ENCODE measurements at regions not wholly inside any gene's neighbourhood (a gene's known extent, or its start where the extent isn't known, plus 50 kb on each side); places are given as distances from the start of the nearest gene placed in this dataset.

GRCh38 chr12:123040106-123040505 lies 59.6 kb downstream of the ARL6IP4 start:
- no peak overlapping the region for H3K4me3 ChIP-seq (ENCODE audit: low read depth, low read length)
- FAIRE-seq, result no peak
- TF ChIP-seq CTCF (IDR thresholded peaks at IDR 0.05; ENCODE audit: insufficient read depth, low read length, severe bottlenecking), result no peak
- DNase-seq (ENCODE audit: low read depth), result no peak
- no peaks in the 10 kb centered on the region for H3K36me3 ChIP-seq (ENCODE audit: control insufficient read depth, insufficient read depth, low read length)
- no peaks in the 10 kb centered on the region for H3K27me3 ChIP-seq (ENCODE audit: control insufficient read depth, insufficient read depth, low read length)

GRCh38 chr12:123038966-123039365 lies 58.5 kb downstream of the ARL6IP4 start:
- no peak for FAIRE-seq

GRCh38 chr12:123038486-123038885 lies 58.0 kb downstream of the ARL6IP4 start:
- no peak for DNase-seq (ENCODE audit: low read depth)
- Histone ChIP-seq H3K36me3 (ENCODE audit: control insufficient read depth, insufficient read depth, low read length) (peaks cover 2% of the 10 kb centered on the region), H3K27me3 (ENCODE audit: control insufficient read depth, insufficient read depth, low read length) (no peaks in the 10 kb centered on the region), H3K4me3 (ENCODE audit: low read depth, low read length) (no peak overlapping the region)
- FAIRE-seq, result no peak
- TF ChIP-seq CTCF (IDR thresholded peaks at IDR 0.05; ENCODE audit: insufficient read depth, low read length, severe bottlenecking), result no peak

More at GRCh38 chr12:123038966-123039365, 58.5 kb downstream of the ARL6IP4 start:
- no peaks in the 10 kb centered on the region for H3K27me3 ChIP-seq (ENCODE audit: control insufficient read depth, insufficient read depth, low read length)
- no peak for DNase-seq (ENCODE audit: low read depth)
- peaks cover 2% of the 10 kb centered on the region for H3K36me3 ChIP-seq (ENCODE audit: control insufficient read depth, insufficient read depth, low read length)
- TF ChIP-seq CTCF (IDR thresholded peaks at IDR 0.05; ENCODE audit: insufficient read depth, low read length, severe bottlenecking), result no peak
- no peak overlapping the region for H3K4me3 ChIP-seq (ENCODE audit: low read depth, low read length)

GRCh38 chr12:123037791-123038190 lies 57.3 kb downstream of the ARL6IP4 start:
- no peak for TF ChIP-seq CTCF (IDR thresholded peaks at IDR 0.05; ENCODE audit: insufficient read depth, low read length, severe bottlenecking)
- FAIRE-seq (no peak), DNase-seq (ENCODE audit: low read depth) (no peak)
- Histone ChIP-seq H3K4me3 (ENCODE audit: low read depth, low read length) (no peak overlapping the region), H3K36me3 (ENCODE audit: control insufficient read depth, insufficient read depth, low read length) (peaks cover 4% of the 10 kb centered on the region), H3K27me3 (ENCODE audit: control insufficient read depth, insufficient read depth, low read length) (no peaks in the 10 kb centered on the region)

- Histone ChIP-seq H3K36me3 (ENCODE audit: control insufficient read depth, insufficient read depth, low read length) (peaks cover 6% of the 10 kb centered on the region), H3K4me3 (ENCODE audit: low read depth, low read length) (no peak overlapping the region), H3K27me3 (ENCODE audit: control insufficient read depth, insufficient read depth, low read length) (no peaks in the 10 kb centered on the region)
- FAIRE-seq (no peak), DNase-seq (ENCODE audit: low read depth) (no peak)
- TF ChIP-seq CTCF (IDR thresholded peaks at IDR 0.05; ENCODE audit: insufficient read depth, low read length, severe bottlenecking), result no peak
These were observed 56.2 kb downstream of the ARL6IP4 start for GRCh38 chr12:123036466-123037285.

- no peak for DNase-seq (ENCODE audit: low read depth)
- FAIRE-seq, result no peak
- TF ChIP-seq CTCF (IDR thresholded peaks at IDR 0.05; ENCODE audit: insufficient read depth, low read length, severe bottlenecking), result no peak
These were observed 55.4 kb downstream of the ARL6IP4 start for GRCh38 chr12:123035841-123036240.

More at GRCh38 chr12:123035841-123036240, 55.4 kb downstream of the ARL6IP4 start:
- H3K36me3 ChIP-seq (ENCODE audit: control insufficient read depth, insufficient read depth, low read length), result peaks cover 6% of the 10 kb centered on the region
- no peaks in the 10 kb centered on the region for H3K27me3 ChIP-seq (ENCODE audit: control insufficient read depth, insufficient read depth, low read length)
- no peak overlapping the region for H3K4me3 ChIP-seq (ENCODE audit: low read depth, low read length)

Measured in bronchial epithelial cell (primary cell).